GM18907 (cell line): ENCODE measurements at regions not wholly inside any gene's neighbourhood (a gene's known extent, or its start where the extent isn't known, plus 50 kb on each side); places are given as distances from the start of the nearest gene placed in this dataset.
"Not testable (repeated sequence)": the region's sequence is repeated elsewhere in the genome, so short reads cannot be mapped to it uniquely, and the experiment has no call there.

Source experiments
- ATAC-seq: cut with Tn5 transposase; IDR thresholded peaks from one replicate; pipeline ENCODE4 v1.9.1; 2021; ENCODE audit warnings: mild to moderate bottlenecking, moderate library complexity; ENCODE audit not compliant: unreplicated experiment

DNA sequence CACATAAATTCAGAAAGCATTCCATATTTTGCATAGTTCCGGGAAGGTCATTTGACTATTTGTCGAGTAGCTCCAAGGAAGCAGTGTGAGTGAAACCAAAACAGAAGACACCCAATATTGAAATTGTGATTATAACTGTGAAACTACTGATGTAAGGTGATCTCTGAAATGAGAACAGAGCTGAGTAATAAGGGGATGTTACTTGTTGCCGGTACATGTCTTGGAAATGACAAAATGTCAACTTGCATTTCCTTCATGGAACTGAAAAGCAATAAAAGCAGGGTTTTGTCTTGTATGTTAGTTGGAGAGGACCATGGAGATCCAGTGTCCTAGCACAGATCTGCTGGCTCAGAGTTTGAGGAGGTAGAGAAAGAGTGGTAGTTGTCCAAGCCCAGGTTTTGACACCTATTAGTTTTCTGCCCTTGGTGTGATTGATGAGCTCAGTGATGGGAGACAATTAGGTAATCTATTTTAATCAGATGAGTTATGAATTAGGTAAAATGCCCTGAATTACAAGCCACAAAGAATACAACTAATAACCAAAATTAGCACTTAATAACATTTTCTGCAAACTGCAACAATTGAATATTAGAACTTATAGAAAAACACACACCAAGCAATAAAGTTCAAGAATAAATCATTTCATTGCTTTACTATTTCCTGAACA is 58.7 kb upstream of the ZNF519 start:
- ATAC-seq = peak; percentile 96

GRCh38 chr18:14189858-14190257 is 57.6 kb upstream of the ZNF519 start:
- peak; percentile 86 for ATAC-seq

DNA sequence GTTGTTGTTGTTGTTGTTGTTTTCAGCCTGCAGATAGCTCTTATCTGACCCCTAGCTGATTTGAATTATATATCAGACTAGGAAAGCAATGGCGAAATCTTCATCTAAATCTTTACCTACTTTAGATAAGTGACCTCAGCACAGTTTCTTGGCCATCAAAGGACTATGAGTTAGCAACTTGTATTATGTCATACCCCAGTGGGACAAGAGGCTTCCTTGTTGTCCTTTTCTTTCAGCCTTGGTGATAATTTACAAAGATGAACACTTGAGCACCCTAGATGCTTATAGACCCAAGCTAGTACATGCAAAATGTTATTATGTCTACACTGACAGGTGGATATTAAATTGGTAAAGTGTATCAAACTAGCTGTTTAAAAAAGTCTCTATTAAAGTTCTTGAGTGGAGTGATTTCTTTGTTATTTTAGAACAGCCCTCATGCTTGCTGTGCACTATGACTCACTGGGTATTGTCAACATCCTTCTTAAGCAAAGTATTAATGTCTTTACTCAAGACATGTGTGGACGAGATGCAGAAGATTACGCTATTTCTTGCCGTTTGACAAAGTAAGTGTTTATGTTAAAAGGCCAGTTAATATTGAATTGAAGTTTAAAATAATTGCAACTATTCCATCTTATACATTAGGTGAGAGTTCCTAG is 56.6 kb upstream of the ZNF519 start:
- not testable (repeated sequence) for ATAC-seq
